ENCODE measurements at regions not wholly inside any gene's neighbourhood (a gene's known extent, or its start where the extent isn't known, plus 50 kb on each side); places are given as distances from the start of the nearest gene placed in this dataset.

- no peak for DNase-seq
- intact Hi-C loops (cut with micrococcal nuclease), result loop anchor here (5.0 kb wide), 2 partner anchors 63 to 152 kb away; no protein-coding TSS in a partner anchor
- ATAC-seq, result no peak
- TF ChIP-seq EZH2phosphoT487 (IDR thresholded peaks at IDR 0.05; ENCODE audit: borderline replicate concordance, low read length) (no peak), EZH2 (IDR thresholded peaks at IDR 0.05; ENCODE audit: low read length, unreplicated experiment) (no peak), CTCF (conservative IDR thresholded peaks at IDR 0.05; ENCODE audit: low read depth, low read length) (no peak)
- Histone ChIP-seq H4K20me1 (ENCODE audit: low read length) (no peaks in the 10 kb centered on the region), H3K9ac (ENCODE audit: low read length) (peak overlapping the region; percentile 52), H3K4me1 (ENCODE audit: insufficient read depth, low read length) (peaks cover 31% of the 10 kb centered on the region), H3K27me3 (ENCODE audit: low read length) (no peaks in the 10 kb centered on the region), H3K4me2 (ENCODE audit: low read length) (no peak overlapping the region), H3K27ac (ENCODE audit: low read length) (peak overlapping the region; percentile 60), H2AFZ (ENCODE audit: low read length) (no peak overlapping the region), H3K79me2 (ENCODE audit: low read length) (no peaks in the 10 kb centered on the region), H3K4me3 (ENCODE audit: low read length) (no peak overlapping the region), H3K9me3 (ENCODE audit: low read length) (no peaks in the 10 kb centered on the region), H3K9me2 (replicated peaks; ENCODE audit: low read length) (no peaks in the 10 kb centered on the region), H3F3A (ENCODE audit: low read length, unreplicated experiment) (no peaks in the 10 kb centered on the region), H3K36me3 (ENCODE audit: low read depth, low read length) (no peaks in the 10 kb centered on the region)
- CTCF ChIA-PET, result no interaction called here
- POLR2A ChIA-PET (ENCODE audit: unreplicated experiment), result no interaction called here
- no TSS peak for BruUV-seq (replicated peaks)
Measured at GRCh38 chr10:4130685-4131084, 345.7 kb upstream of the KLF6 start.

GRCh38 chr10:4129866-4130477, 345.0 kb upstream of the KLF6 start:
- no peaks in the 10 kb centered on the region for H3K9me3 ChIP-seq (ENCODE audit: low read length)
- POLR2A ChIA-PET (ENCODE audit: unreplicated experiment), result no interaction called here
- intact Hi-C loops (cut with micrococcal nuclease), result loop anchor here (5.0 kb wide), 2 partner anchors 63 to 152 kb away; no protein-coding TSS in a partner anchor
- no peak overlapping the region for H3K27ac ChIP-seq (ENCODE audit: low read length)
- no peaks in the 10 kb centered on the region for H3K79me2 ChIP-seq (ENCODE audit: low read length)
- no peaks in the 10 kb centered on the region for H4K20me1 ChIP-seq (ENCODE audit: low read length)
- no peaks in the 10 kb centered on the region for H3K36me3 ChIP-seq (ENCODE audit: low read depth, low read length)
- CTCF ChIA-PET, result no interaction called here
- no peak overlapping the region for H3K9ac ChIP-seq (ENCODE audit: low read length)
- no peak overlapping the region for H2AFZ ChIP-seq (ENCODE audit: low read length)
- no peak overlapping the region for H3K4me2 ChIP-seq (ENCODE audit: low read length)
- peaks cover 31% of the 10 kb centered on the region for H3K4me1 ChIP-seq (ENCODE audit: insufficient read depth, low read length)
- H3K4me3 ChIP-seq (ENCODE audit: low read length), result no peak overlapping the region
- H3K27me3 ChIP-seq (ENCODE audit: low read length), result no peaks in the 10 kb centered on the region
- peak; percentile 4 for DNase-seq
- BruUV-seq (replicated peaks), result no TSS peak
- no peaks in the 10 kb centered on the region for H3F3A ChIP-seq (ENCODE audit: low read length, unreplicated experiment)
- ATAC-seq, result no peak
- TF ChIP-seq CTCF (conservative IDR thresholded peaks at IDR 0.05; ENCODE audit: low read depth, low read length) (no peak), EZH2phosphoT487 (IDR thresholded peaks at IDR 0.05; ENCODE audit: borderline replicate concordance, low read length) (no peak), EZH2 (IDR thresholded peaks at IDR 0.05; ENCODE audit: low read length, unreplicated experiment) (no peak)
- H3K9me2 ChIP-seq (replicated peaks; ENCODE audit: low read length), result no peaks in the 10 kb centered on the region

DNA sequence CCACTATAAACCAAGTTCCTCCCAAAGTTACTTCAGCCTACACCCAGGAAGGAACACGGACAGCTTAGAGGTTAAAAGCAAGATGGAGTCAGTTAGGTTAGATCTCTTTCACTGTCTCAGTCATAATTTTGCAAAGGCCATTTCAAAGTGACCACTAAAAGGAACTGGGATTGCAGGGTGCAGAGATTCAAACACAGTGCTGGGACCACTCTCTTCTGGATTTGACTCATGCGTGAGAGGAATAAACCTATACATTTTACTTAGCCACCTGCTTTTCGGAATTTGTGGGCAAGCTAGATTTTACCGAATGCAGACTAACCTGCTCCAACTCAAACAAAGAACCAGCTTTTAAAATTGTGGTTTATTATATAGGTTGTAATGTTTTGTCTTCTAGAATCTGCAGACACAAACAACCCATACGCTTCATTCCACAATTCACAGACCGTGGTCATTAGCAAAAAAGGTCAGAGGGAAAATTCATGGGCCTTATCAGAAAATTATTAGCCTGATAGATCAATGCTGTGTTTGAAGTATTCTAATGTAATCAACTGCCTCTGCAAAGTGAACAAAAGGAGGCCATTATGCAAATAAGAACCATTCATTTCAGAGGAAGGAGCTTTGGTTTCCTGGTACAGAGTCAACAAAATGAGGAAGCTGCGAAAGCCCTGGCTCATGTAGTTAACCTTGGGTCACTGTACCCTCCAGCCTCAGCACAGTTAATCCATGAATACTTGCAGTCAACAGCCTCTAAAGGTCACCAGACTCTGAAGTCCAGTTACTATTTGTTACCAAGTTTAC, 342.7 kb upstream of the KLF6 start:
- Histone ChIP-seq H2AFZ (ENCODE audit: low read length) (no peak overlapping the region), H3K9me3 (ENCODE audit: low read length) (no peaks in the 10 kb centered on the region), H3K4me2 (ENCODE audit: low read length) (no peak overlapping the region; the same call in 1 of the 2 replicates), H3K4me1 (ENCODE audit: insufficient read depth, low read length) (peaks cover 31% of the 10 kb centered on the region), H4K20me1 (ENCODE audit: low read length) (no peaks in the 10 kb centered on the region), H3K27me3 (ENCODE audit: low read length) (no peaks in the 10 kb centered on the region), H3K9ac (ENCODE audit: low read length) (no peak overlapping the region), H3K27ac (ENCODE audit: low read length) (peak overlapping the region; percentile 43), H3F3A (ENCODE audit: low read length, unreplicated experiment) (no peaks in the 10 kb centered on the region), H3K4me3 (ENCODE audit: low read length) (no peak overlapping the region), H3K36me3 (ENCODE audit: low read depth, low read length) (no peaks in the 10 kb centered on the region), H3K9me2 (replicated peaks; ENCODE audit: low read length) (no peaks in the 10 kb centered on the region), H3K79me2 (ENCODE audit: low read length) (no peaks in the 10 kb centered on the region)
- intact Hi-C loops (cut with micrococcal nuclease), result no loop called here
- DNase-seq, result peak; percentile 20
- ChIA-PET POLR2A (ENCODE audit: unreplicated experiment) (no interaction called here), CTCF (no interaction called here)
- TF ChIP-seq EZH2 (IDR thresholded peaks at IDR 0.05; ENCODE audit: low read length, unreplicated experiment), result no peak
- TF ChIP-seq CTCF (conservative IDR thresholded peaks at IDR 0.05; ENCODE audit: low read depth, low read length), result no peak
- no peak for TF ChIP-seq EZH2phosphoT487 (IDR thresholded peaks at IDR 0.05; ENCODE audit: borderline replicate concordance, low read length)
- ATAC-seq, result no peak
- BruUV-seq (replicated peaks), result no TSS peak

Data from PC-3 (cell line).